ENCODE measurements at regions not wholly inside any gene's neighbourhood (a gene's known extent, or its start where the extent isn't known, plus 50 kb on each side); places are given as distances from the start of the nearest gene placed in this dataset.

DNA sequence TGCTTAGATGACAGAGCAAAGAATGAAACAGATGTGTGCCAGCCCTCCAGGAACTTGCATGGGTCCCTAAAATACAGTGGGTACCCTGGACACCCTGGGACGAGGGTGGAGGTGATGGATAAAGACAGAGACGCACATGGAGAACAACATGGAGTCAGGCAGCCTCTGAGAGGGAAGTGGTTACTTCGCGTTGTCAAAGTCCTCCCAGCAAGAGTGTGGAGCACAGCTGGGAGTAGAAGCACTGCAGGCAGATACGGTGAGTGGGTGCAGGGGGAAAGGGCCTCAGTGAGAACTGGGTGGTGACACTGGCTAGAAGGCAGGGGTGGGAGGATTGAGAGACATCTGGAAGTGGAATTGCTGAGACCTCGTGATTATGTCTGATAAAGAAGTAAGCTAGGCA, 70.8 kb upstream of the PRR20G start:
- TF ChIP-seq, protein P1, sequence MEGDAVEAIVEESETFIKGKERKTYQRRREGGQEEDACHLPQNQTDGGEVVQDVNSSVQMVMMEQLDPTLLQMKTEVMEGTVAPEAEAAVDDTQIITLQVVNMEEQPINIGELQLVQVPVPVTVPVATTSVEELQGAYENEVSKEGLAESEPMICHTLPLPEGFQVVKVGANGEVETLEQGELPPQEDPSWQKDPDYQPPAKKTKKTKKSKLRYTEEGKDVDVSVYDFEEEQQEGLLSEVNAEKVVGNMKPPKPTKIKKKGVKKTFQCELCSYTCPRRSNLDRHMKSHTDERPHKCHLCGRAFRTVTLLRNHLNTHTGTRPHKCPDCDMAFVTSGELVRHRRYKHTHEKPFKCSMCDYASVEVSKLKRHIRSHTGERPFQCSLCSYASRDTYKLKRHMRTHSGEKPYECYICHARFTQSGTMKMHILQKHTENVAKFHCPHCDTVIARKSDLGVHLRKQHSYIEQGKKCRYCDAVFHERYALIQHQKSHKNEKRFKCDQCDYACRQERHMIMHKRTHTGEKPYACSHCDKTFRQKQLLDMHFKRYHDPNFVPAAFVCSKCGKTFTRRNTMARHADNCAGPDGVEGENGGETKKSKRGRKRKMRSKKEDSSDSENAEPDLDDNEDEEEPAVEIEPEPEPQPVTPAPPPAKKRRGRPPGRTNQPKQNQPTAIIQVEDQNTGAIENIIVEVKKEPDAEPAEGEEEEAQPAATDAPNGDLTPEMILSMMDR (IDR thresholded peaks at IDR 0.05; ENCODE audit: extremely low read depth in 1 of 2, insufficient read depth in 1 of 2, low read depth in 1 of 2, low read length in 2 of 2), result no peak
- TF ChIP-seq, protein P2, sequence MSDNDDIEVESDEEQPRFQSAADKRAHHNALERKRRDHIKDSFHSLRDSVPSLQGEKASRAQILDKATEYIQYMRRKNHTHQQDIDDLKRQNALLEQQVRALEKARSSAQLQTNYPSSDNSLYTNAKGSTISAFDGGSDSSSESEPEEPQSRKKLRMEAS (IDR thresholded peaks at IDR 0.05; ENCODE audit: insufficient read depth, insufficient read length), result no peak
- no peak for TF ChIP-seq FOS (IDR thresholded peaks at IDR 0.05; ENCODE audit: borderline replicate concordance, insufficient read depth, low read length)
- no peak for TF ChIP-seq MYC (IDR thresholded peaks at IDR 0.05; ENCODE audit: low read depth, low read length)
- TF ChIP-seq EZH2 (IDR thresholded peaks at IDR 0.05; ENCODE audit: borderline replicate concordance, low read depth, low read length, severe bottlenecking), result no peak
- TF ChIP-seq POLR2A (IDR thresholded peaks at IDR 0.05; ENCODE audit: low read depth, low read length), result no peak
- no peak for TF ChIP-seq JUN (IDR thresholded peaks at IDR 0.05; ENCODE audit: borderline replicate concordance, insufficient read depth, insufficient read length, low read depth)
- no peak for TF ChIP-seq GATA2 (IDR thresholded peaks at IDR 0.05; ENCODE audit: insufficient read depth, insufficient read length, low read depth, low read length)
- no peak for TF ChIP-seq POLR2AphosphoS5 (IDR thresholded peaks at IDR 0.05; ENCODE audit: insufficient read depth, low read depth, low read length)
- no peaks in the 10 kb centered on the region for H3K4me1 ChIP-seq (ENCODE audit: control insufficient read depth, extremely low read depth, insufficient read depth, low read length)
- intact Hi-C loops (cut with micrococcal nuclease) (no loop called here), dilution Hi-C loops (cut with MboI; ENCODE audit: extremely low pct_ligation_motif_present, low sequenced_read_pairs) (no loop called here)
- H3K9me1 ChIP-seq (replicated peaks; ENCODE audit: control insufficient read depth, extremely low read depth, insufficient read depth, low read length), result no peaks in the 10 kb centered on the region
- ChIA-PET CTCF (no interaction called here), POLR2A (no interaction called here)
- BruUV-seq (replicated peaks), result no TSS peak
- FAIRE-seq, result no peak
- no peak overlapping the region for H3K4me2 ChIP-seq (ENCODE audit: insufficient read depth, low read length)
- H2AFZ ChIP-seq (ENCODE audit: low read depth, low read length), result no peak overlapping the region
- no peaks in the 10 kb centered on the region for H3K79me2 ChIP-seq (ENCODE audit: control insufficient read depth, insufficient read depth, low read length)
- no peak for DNase-seq (ENCODE audit: low read depth, low spot score)
- H3K9me3 ChIP-seq (replicated peaks; ENCODE audit: control insufficient read depth, insufficient read depth, low read length), result no peaks in the 10 kb centered on the region
- H3K4me3 ChIP-seq (replicated peaks in 1 of 3; ENCODE audit: insufficient read depth in 1 of 3, low read depth in 1 of 3, low read length in 3 of 3), result no peak overlapping the region
- H4K20me1 ChIP-seq (replicated peaks; ENCODE audit: control insufficient read depth, extremely low read depth, insufficient read depth, low read length), result no peaks in the 10 kb centered on the region
- H3K36me3 ChIP-seq (ENCODE audit: control insufficient read depth in 2 of 2, extremely low read depth in 1 of 2, insufficient read depth in 2 of 2, low read length in 2 of 2), result no peaks in the 10 kb centered on the region
- no peak overlapping the region for H3K9ac ChIP-seq (replicated peaks; ENCODE audit: extremely low read depth, insufficient read depth, low read length)
- H3K27ac ChIP-seq (ENCODE audit: insufficient read depth, low read depth, low read length), result no peak overlapping the region
- no peaks in the 10 kb centered on the region for H3K27me3 ChIP-seq (ENCODE audit: control insufficient read depth in 2 of 2, insufficient read depth in 2 of 2, low read length in 2 of 2)

Measured in endothelial cell of umbilical vein (primary cell).